Naive thymus-derived CD4-positive, alpha-beta T cell (primary cell): ENCODE measurements at regions not wholly inside any gene's neighbourhood (a gene's known extent, or its start where the extent isn't known, plus 50 kb on each side); places are given as distances from the start of the nearest gene placed in this dataset.

Experiments used
- ATAC-seq: fragments of 150-1000 bp; cut with Tn5 transposase; 2 replicates; pipeline ENCODE4 v1.10.0; 2021; ENCODE audit warnings: mild to moderate bottlenecking, moderate library complexity
- CTCF ChIA-PET: fragments of 350-600 bp; sonication (Branson Sonifier 250); formaldehyde crosslinking; loops from one replicate; lab custom pipeline; 2021; ENCODE audit warnings: antibody characterized with exemption; lab: Charles Lee
- POLR2A ChIA-PET: fragments of 350-600 bp; sonication (Branson Sonifier 250); formaldehyde crosslinking; loops from one replicate; lab custom pipeline; 2021; ENCODE audit warnings: antibody characterized with exemption, inconsistent platforms; lab: Charles Lee
- DNase-seq, 9 donors: peaks; one replicate each; pipeline versions ENCODE4 v3.0.0 to v3.0.0-alpha.2; 2020 to 2022; ENCODE audit warnings: mixed read lengths in 1 of 9
- H3K27ac ChIP-seq: one replicate; pipeline ENCODE4 v1.7.0; 2013; ENCODE audit warnings: mild to moderate bottlenecking, low read depth, low read length, moderate library complexity
- H3K27me3 ChIP-seq, 2 donors: one replicate each; pipeline ENCODE4 v1.7.0; 2013; ENCODE audit warnings: low read length in 2 of 2, mild to moderate bottlenecking in 2 of 2, moderate library complexity in 2 of 2; ENCODE audit not compliant: control insufficient read depth in 2 of 2, insufficient read depth in 2 of 2
- H3K36me3 ChIP-seq, 3 experiments: 1 replicate in 2 of 3; 2 replicates in 1 of 3; pipeline ENCODE4 v1.7.0; 2013; ENCODE audit warnings: low read length in 3 of 3, mild to moderate bottlenecking in 3 of 3, moderate library complexity in 1 of 3; ENCODE audit not compliant: insufficient read depth in 3 of 3, control insufficient read depth in 2 of 3
- H3K4me1 ChIP-seq, 2 donors: one replicate each; pipeline ENCODE4 v1.7.0; 2013; ENCODE audit warnings: low read length in 2 of 2, mild to moderate bottlenecking in 2 of 2, moderate library complexity in 1 of 2; ENCODE audit not compliant: control insufficient read depth in 2 of 2, insufficient read depth in 2 of 2
- H3K4me3 ChIP-seq: 2 replicates; pipeline ENCODE4 v1.7.0; 2013; ENCODE audit warnings: mild to moderate bottlenecking, low read length
- H3K9me3 ChIP-seq, 3 experiments: 1 replicate in 2 of 3; 2 replicates in 1 of 3; pipeline ENCODE4 v1.7.0; 2013; ENCODE audit warnings: low read length in 3 of 3; ENCODE audit not compliant: control insufficient read depth in 2 of 3
- H3K27ac Mint-ChIP-seq, 9 donors: one replicate each; pipeline ENCODE4 v1.8.0; 2020 to 2022; ENCODE audit warnings: mixed read lengths in 9 of 9, mild to moderate bottlenecking in 8 of 9, moderate library complexity in 5 of 9, inconsistent platforms in 2 of 9
- H3K27me3 Mint-ChIP-seq, 5 donors: one replicate each; pipeline ENCODE4 v1.8.0; 2021 to 2022; ENCODE audit warnings: mixed read lengths in 5 of 5, mild to moderate bottlenecking in 1 of 5
- H3K36me3 Mint-ChIP-seq, 5 donors: one replicate each; pipeline ENCODE4 v1.8.0; 2020 to 2022; ENCODE audit warnings: mixed read lengths in 5 of 5, mild to moderate bottlenecking in 3 of 5, inconsistent platforms in 1 of 5
- H3K4me1 Mint-ChIP-seq, 7 donors: one replicate each; pipeline ENCODE4 v1.8.0; 2020 to 2022; ENCODE audit warnings: mixed read lengths in 7 of 7, mild to moderate bottlenecking in 3 of 7, inconsistent platforms in 1 of 7
- H3K4me3 Mint-ChIP-seq, 10 donors: one replicate each; pipeline ENCODE4 v1.8.0; 2020 to 2022; ENCODE audit warnings: mild to moderate bottlenecking in 10 of 10, mixed read lengths in 10 of 10, moderate library complexity in 6 of 10, inconsistent platforms in 2 of 10
- H3K9me3 Mint-ChIP-seq, 11 donors: one replicate each; pipeline ENCODE4 v1.8.0; 2020 to 2022; ENCODE audit warnings: mixed read lengths in 11 of 11, mild to moderate bottlenecking in 4 of 11, inconsistent platforms in 1 of 11, moderate library complexity in 1 of 11
- intact Hi-C, 2 donors: fragments of 100-400 bp; cut with micrococcal nuclease; formaldehyde crosslinking; loops; one replicate each; pipeline ENCODE4 v1.15.1; 2023

DNA sequence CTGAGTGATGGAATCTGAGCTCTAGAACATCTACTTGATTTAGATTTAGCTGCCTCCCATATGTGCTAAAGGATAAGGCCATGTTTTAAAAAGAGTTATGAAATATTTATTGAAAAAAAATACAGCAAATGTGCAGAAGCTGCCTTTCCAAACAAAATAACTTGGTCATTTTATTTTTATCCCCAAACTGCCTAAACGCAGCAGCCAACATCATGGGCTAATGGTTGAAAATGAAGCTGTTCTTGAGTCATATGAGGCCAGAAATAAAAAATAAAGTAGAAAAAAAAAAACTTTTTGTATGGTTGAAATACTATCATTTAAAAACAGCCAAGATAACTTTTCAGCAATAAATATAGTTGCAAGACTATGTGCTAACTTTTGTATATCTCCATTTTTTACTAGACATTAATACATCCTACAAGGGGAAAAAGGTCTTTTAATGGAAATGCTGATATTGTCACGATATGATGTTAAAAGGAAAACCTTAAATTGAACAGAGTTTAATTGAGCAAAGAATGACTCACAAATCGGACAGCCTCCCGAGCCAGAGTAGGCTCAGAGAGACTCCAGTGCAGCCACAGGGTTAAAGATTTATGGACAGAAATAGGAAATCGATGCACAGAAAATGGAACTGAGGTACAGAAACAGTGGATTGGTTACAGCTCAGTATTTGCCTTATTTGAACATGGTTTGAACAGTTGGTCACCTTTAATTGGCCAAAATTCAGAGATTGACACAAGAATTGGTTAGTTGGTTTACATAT, 305.8 kb downstream of the MDFIC start:
- Histone ChIP-seq H3K9me3 (no peaks in the 10 kb centered on the region), H3K27me3 (no peaks in the 10 kb centered on the region), H3K36me3 (no peaks in the 10 kb centered on the region), H3K27ac (no peak overlapping the region), H3K4me3 (no peak overlapping the region), H3K4me1 (no peaks in the 10 kb centered on the region)
- Mint-ChIP-seq H3K36me3 (no peaks in the 10 kb centered on the region), H3K27ac (no peak overlapping the region), H3K27me3 (peaks cover 0 to 11% (median 5%) of the 10 kb centered on the region in 5 donors), H3K9me3 (no peaks in the 10 kb centered on the region), H3K4me1 (peaks cover 0 to 21% (median 9%) of the 10 kb centered on the region in 7 donors), H3K4me3 (no peak overlapping the region)
- no peak for DNase-seq
- ChIA-PET POLR2A (interaction anchor here (0.7 kb wide), 1 partner anchor 307 kb away, joined by 3 read pairs; no protein-coding TSS in a partner anchor), CTCF (no interaction called here)
- intact Hi-C loops = loop anchor here in 1 of 2 donors (5.0 kb wide), 1 partner anchor 1190 kb away; no protein-coding TSS in a partner anchor
- ATAC-seq = no peak

DNA sequence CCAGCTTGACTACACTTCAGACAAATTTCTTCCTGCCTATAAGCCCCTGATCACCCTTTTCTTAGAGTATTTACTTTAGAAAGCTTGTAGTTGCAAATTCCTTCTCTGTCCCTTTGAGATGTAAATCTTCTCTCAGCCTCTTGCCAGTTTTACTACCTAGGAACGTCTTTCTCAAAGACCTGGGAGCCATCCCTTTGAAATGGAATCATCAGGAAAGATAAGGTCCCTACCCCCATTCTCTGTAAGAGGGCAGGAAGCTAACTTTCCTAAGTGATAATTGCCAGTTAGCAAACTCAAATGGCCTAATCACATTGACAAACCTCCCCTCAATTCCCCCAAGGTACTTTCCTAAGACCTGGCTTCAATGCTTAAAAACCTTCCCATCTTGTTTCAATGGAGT, 304.5 kb downstream of the MDFIC start:
- Histone ChIP-seq H3K9me3 (no peaks in the 10 kb centered on the region), H3K27ac (no peak overlapping the region), H3K4me1 (no peaks in the 10 kb centered on the region), H3K27me3 (no peaks in the 10 kb centered on the region), H3K4me3 (no peak overlapping the region), H3K36me3 (no peaks in the 10 kb centered on the region)
- CTCF ChIA-PET = no interaction called here
- DNase-seq (no peak), ATAC-seq (no peak)
- Mint-ChIP-seq H3K27me3 (peaks cover 0 to 11% (median 5%) of the 10 kb centered on the region in 5 donors), H3K4me3 (no peak overlapping the region), H3K9me3 (no peaks in the 10 kb centered on the region), H3K36me3 (no peaks in the 10 kb centered on the region), H3K4me1 (peaks cover 0 to 21% (median 9%) of the 10 kb centered on the region in 7 donors), H3K27ac (no peak overlapping the region)
- intact Hi-C loops = loop anchor here in 1 of 2 donors (5.0 kb wide), 1 partner anchor 1189 kb away; no protein-coding TSS in a partner anchor
- POLR2A ChIA-PET = no interaction called here

- no peak overlapping the region for H3K27ac Mint-ChIP-seq
Observed at GRCh38 chr7:115224922-115225321, 303.0 kb downstream of the MDFIC start.

DNA sequence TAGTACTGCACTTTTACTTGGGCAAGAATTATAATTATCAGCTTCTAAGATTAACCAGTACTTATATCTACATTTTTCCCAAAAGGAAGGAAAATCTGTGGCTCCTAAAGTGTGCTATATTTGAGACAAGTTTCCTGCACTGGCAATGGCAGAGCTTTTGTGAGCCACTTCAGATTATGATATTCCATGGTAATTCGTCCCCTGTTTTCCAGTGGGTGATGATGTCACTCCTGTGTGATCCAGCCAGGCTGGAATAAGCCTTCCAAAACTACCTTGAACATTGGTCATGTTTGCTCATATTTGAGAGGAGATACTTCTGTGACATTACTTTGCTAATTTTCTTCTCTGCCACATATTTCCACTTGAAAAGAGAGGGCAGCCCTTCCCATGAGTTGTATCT, 302.1 kb downstream of the MDFIC start:
- Mint-ChIP-seq H3K4me1 (peaks cover 0 to 3% (median 1%) of the 10 kb centered on the region in 7 donors), H3K9me3 (no peaks in the 10 kb centered on the region), H3K36me3 (no peaks in the 10 kb centered on the region), H3K27ac (no peak overlapping the region), H3K27me3 (peaks cover 0 to 16% (median 5%) of the 10 kb centered on the region in 5 donors), H3K4me3 (no peak overlapping the region)
- DNase-seq (no peak), ATAC-seq (no peak)
- Histone ChIP-seq H3K36me3 (no peaks in the 10 kb centered on the region), H3K27me3 (no peaks in the 10 kb centered on the region), H3K27ac (no peak overlapping the region), H3K4me1 (no peaks in the 10 kb centered on the region), H3K9me3 (no peaks in the 10 kb centered on the region), H3K4me3 (no peak overlapping the region)
- intact Hi-C loops = no loop called here
- ChIA-PET CTCF (no interaction called here), POLR2A (no interaction called here)

More at GRCh38 chr7:115224922-115225321, 303.0 kb downstream of the MDFIC start:
- no peaks in the 10 kb centered on the region for H3K4me1 ChIP-seq
- ChIA-PET CTCF (no interaction called here), POLR2A (no interaction called here)
- H3K9me3 Mint-ChIP-seq = no peaks in the 10 kb centered on the region
- no peaks in the 10 kb centered on the region for H3K36me3 Mint-ChIP-seq
- no peaks in the 10 kb centered on the region for H3K9me3 ChIP-seq
- ATAC-seq (no peak), DNase-seq (no peak)
- peaks cover 0 to 12% (median 9%) of the 10 kb centered on the region in 7 donors for H3K4me1 Mint-ChIP-seq
- H3K36me3 ChIP-seq = no peaks in the 10 kb centered on the region
- H3K4me3 ChIP-seq = no peak overlapping the region
- peaks cover 0 to 14% (median 5%) of the 10 kb centered on the region in 5 donors for H3K27me3 Mint-ChIP-seq
- intact Hi-C loops = loop anchor here in 1 of 2 donors (5.0 kb wide), 1 partner anchor 1188 kb away; no protein-coding TSS in a partner anchor
- no peak overlapping the region for H3K4me3 Mint-ChIP-seq
- no peak overlapping the region for H3K27ac ChIP-seq
- no peaks in the 10 kb centered on the region for H3K27me3 ChIP-seq

- H3K36me3 Mint-ChIP-seq = no peaks in the 10 kb centered on the region
- Histone ChIP-seq H3K4me3 (no peak overlapping the region), H3K9me3 (no peaks in the 10 kb centered on the region), H3K36me3 (no peaks in the 10 kb centered on the region), H3K27me3 (no peaks in the 10 kb centered on the region), H3K4me1 (peaks cover 0 to 8% of the 10 kb centered on the region in 2 donors), H3K27ac (no peak overlapping the region)
- peaks cover 0 to 8% (median 5%) of the 10 kb centered on the region in 7 donors for H3K4me1 Mint-ChIP-seq
- POLR2A ChIA-PET = interaction anchor here (0.7 kb wide), 1 partner anchor 213 kb away, joined by 3 read pairs; no protein-coding TSS in a partner anchor
- H3K4me3 Mint-ChIP-seq = no peak overlapping the region
- no peaks in the 10 kb centered on the region for H3K9me3 Mint-ChIP-seq
- CTCF ChIA-PET = interaction anchor here (0.6 to 6.7 kb wide), 2 partner anchors 357 to 566 kb away, joined by 4 to 80 read pairs; no protein-coding TSS in a partner anchor
- ATAC-seq (no peak), DNase-seq (no peak)
- peaks cover 0 to 18% (median 1%) of the 10 kb centered on the region in 5 donors for H3K27me3 Mint-ChIP-seq
- H3K27ac Mint-ChIP-seq = no peak overlapping the region
- intact Hi-C loops = no loop called here
Observed at GRCh38 chr7:115221456-115221855, 299.6 kb downstream of the MDFIC start.

- POLR2A ChIA-PET = no interaction called here
- ATAC-seq (no peak), DNase-seq (no peak)
- intact Hi-C loops = loop anchor here in 1 of 2 donors (2.0 to 5.0 kb wide), 2 partner anchors 286 to 1191 kb away; no protein-coding TSS in a partner anchor
- peaks cover 0 to 11% of the 10 kb centered on the region in 2 donors for H3K4me1 ChIP-seq
- Mint-ChIP-seq H3K27me3 (peaks cover 0 to 14% (median 0%) of the 10 kb centered on the region in 5 donors), H3K9me3 (no peaks in the 10 kb centered on the region), H3K27ac (no peak overlapping the region), H3K36me3 (no peaks in the 10 kb centered on the region), H3K4me3 (no peak overlapping the region), H3K4me1 (peaks cover 0 to 11% (median 5%) of the 10 kb centered on the region in 7 donors)
- H3K4me3 ChIP-seq = no peak overlapping the region
- no peaks in the 10 kb centered on the region for H3K36me3 ChIP-seq
- no peaks in the 10 kb centered on the region for H3K9me3 ChIP-seq
- CTCF ChIA-PET = interaction anchor here (0.6 to 6.7 kb wide), 6 partner anchors 264 to 622 kb away, joined by 3 to 80 read pairs (median 4); no protein-coding TSS in a partner anchor
- no peak overlapping the region for H3K27ac ChIP-seq
- H3K27me3 ChIP-seq = no peaks in the 10 kb centered on the region
Observed at GRCh38 chr7:115218076-115218475, 296.2 kb downstream of the MDFIC start.
